Suprapubic skin (tissue), 4 donors: ENCODE measurements at regions not wholly inside any gene's neighbourhood (a gene's known extent, or its start where the extent isn't known, plus 50 kb on each side); places are given as distances from the start of the nearest gene placed in this dataset.

Experiments used
- DNase-seq, 2 donors: peaks; one replicate each; pipeline ENCODE4 v3.0.0-alpha.2; 2019; ENCODE audit warnings: low spot score in 2 of 2
- H3K27ac ChIP-seq: fragments of 200-600 bp; sonication (generic); one replicate; pipeline ENCODE4 v1.5.1; 2019
- H3K27me3 ChIP-seq: fragments of 200-600 bp; sonication (generic); one replicate; pipeline ENCODE4 v1.5.1; 2019
- H3K36me3 ChIP-seq: fragments of 200-600 bp; sonication (generic); one replicate; pipeline ENCODE4 v1.5.1; 2019
- H3K4me1 ChIP-seq: fragments of 200-600 bp; sonication (generic); one replicate; pipeline ENCODE4 v1.5.1; 2019
- H3K4me3 ChIP-seq: fragments of 200-600 bp; sonication (generic); one replicate; pipeline ENCODE4 v1.5.1; 2019; ENCODE audit warnings: mild to moderate bottlenecking
- H3K9me3 ChIP-seq: fragments of 200-600 bp; sonication (generic); one replicate; pipeline ENCODE4 v1.5.1; 2019
- CTCF ChIP-seq, 2 donors: fragments of 200-600 bp in 1 of 2; fragments of 450-650 bp in 1 of 2; sonication (generic) in 1 of 2; IDR thresholded peaks; one replicate each; pipeline ENCODE4 v1.5.1; 2016 to 2019; ENCODE audit warnings: antibody characterized with exemption in 2 of 2, mild to moderate bottlenecking in 1 of 2, moderate library complexity in 1 of 2
- EP300 ChIP-seq: sonication (generic); formaldehyde crosslinking; IDR thresholded peaks from one replicate; pipeline ENCODE4 v1.6.1; 2017; ENCODE audit warnings: antibody characterized with exemption
- POLR2A ChIP-seq, 2 donors: fragments of 450-650 bp; IDR thresholded peaks; one replicate each; pipeline ENCODE4 v1.6.1; 2017; ENCODE audit warnings: antibody characterized with exemption in 2 of 2, mild to moderate bottlenecking in 2 of 2, moderate library complexity in 2 of 2
- POLR2AphosphoS5 ChIP-seq, 3 donors: sonication (generic); formaldehyde crosslinking; IDR thresholded peaks; one replicate each; pipeline ENCODE4 v1.6.1; 2017; ENCODE audit warnings: antibody characterized with exemption in 3 of 3
- WGBS: methylation state at CpG from one replicate; pipeline ENCODE4 v1.1.5; 2018; 5-methylcytosine and 5-hydroxymethylcytosine counted together

- Histone ChIP-seq H3K36me3 (no peaks in the 10 kb centered on the region), H3K4me3 (no peak overlapping the region), H3K9me3 (no peaks in the 10 kb centered on the region), H3K27ac (no peak overlapping the region), H3K4me1 (no peaks in the 10 kb centered on the region), H3K27me3 (no peaks in the 10 kb centered on the region)
- DNase-seq = no peak
- 84% methylated on average over 4 of the region's 4 CpGs for WGBS
- TF ChIP-seq POLR2AphosphoS5 (IDR thresholded peaks at IDR 0.05) (no peak), POLR2A (IDR thresholded peaks at IDR 0.05) (no peak), CTCF (IDR thresholded peaks at IDR 0.05) (no peak), EP300 (no peak)
These were observed 160.1 kb upstream of the ZC3H12C start for GRCh38 chr11:109933126-109933525.

- TF ChIP-seq CTCF (IDR thresholded peaks at IDR 0.05) = no peak
- TF ChIP-seq POLR2A (IDR thresholded peaks at IDR 0.05) = no peak
- no peak for TF ChIP-seq POLR2AphosphoS5 (IDR thresholded peaks at IDR 0.05)
- no peak for TF ChIP-seq EP300
- no peaks in the 10 kb centered on the region for H3K36me3 ChIP-seq
- WGBS = 95% methylated on average over 2 of the region's 2 CpGs
- H3K4me1 ChIP-seq = no peaks in the 10 kb centered on the region
- no peak overlapping the region for H3K27ac ChIP-seq
- H3K27me3 ChIP-seq = no peaks in the 10 kb centered on the region
- no peaks in the 10 kb centered on the region for H3K9me3 ChIP-seq
- no peak for DNase-seq
- H3K4me3 ChIP-seq = no peak overlapping the region
These were observed 159.0 kb upstream of the ZC3H12C start for GRCh38 chr11:109934151-109934550.

- Histone ChIP-seq H3K4me3 (no peak overlapping the region), H3K27ac (no peak overlapping the region), H3K36me3 (no peaks in the 10 kb centered on the region), H3K27me3 (no peaks in the 10 kb centered on the region), H3K9me3 (no peaks in the 10 kb centered on the region), H3K4me1 (no peaks in the 10 kb centered on the region)
- WGBS = 44% methylated on average over 2 of the region's 2 CpGs
- TF ChIP-seq POLR2AphosphoS5 (IDR thresholded peaks at IDR 0.05) (no peak), EP300 (no peak), CTCF (IDR thresholded peaks at IDR 0.05) (no peak)
- no peak for DNase-seq
These were observed 156.5 kb upstream of the ZC3H12C start for GRCh38 chr11:109936661-109937180.

GRCh38 chr11:109937968-109938367, 155.2 kb upstream of the ZC3H12C start:
- no peak for DNase-seq
- H3K27me3 ChIP-seq = no peaks in the 10 kb centered on the region

GRCh38 chr11:109939166-109939810, 153.9 kb upstream of the ZC3H12C start:
- no peaks in the 10 kb centered on the region for H3K4me1 ChIP-seq
- DNase-seq = no peak
- 3% methylated on average over 1 of the region's 1 CpG for WGBS
- H3K27ac ChIP-seq = no peak overlapping the region
- H3K27me3 ChIP-seq = no peaks in the 10 kb centered on the region
- no peak overlapping the region for H3K4me3 ChIP-seq
- TF ChIP-seq CTCF (IDR thresholded peaks at IDR 0.05) (peak in 1 of 2 donors; percentile 41), EP300 (no peak)
- no peaks in the 10 kb centered on the region for H3K36me3 ChIP-seq
- no peaks in the 10 kb centered on the region for H3K9me3 ChIP-seq

More at GRCh38 chr11:109937968-109938367, 155.2 kb upstream of the ZC3H12C start:
- Histone ChIP-seq H3K9me3 (no peaks in the 10 kb centered on the region), H3K4me1 (no peaks in the 10 kb centered on the region), H3K36me3 (no peaks in the 10 kb centered on the region), H3K4me3 (no peak overlapping the region), H3K27ac (no peak overlapping the region)
- no peak for TF ChIP-seq EP300
- TF ChIP-seq POLR2AphosphoS5 (IDR thresholded peaks at IDR 0.05) = no peak
- no peak for TF ChIP-seq POLR2A (IDR thresholded peaks at IDR 0.05)
- no peak for TF ChIP-seq CTCF (IDR thresholded peaks at IDR 0.05)
